Testis (tissue), 2 donors: ENCODE measurements at regions not wholly inside any gene's neighbourhood (a gene's known extent, or its start where the extent isn't known, plus 50 kb on each side); places are given as distances from the start of the nearest gene placed in this dataset.

Experiments used
- CTCF ChIP-seq, 3 experiments: fragments of 450-650 bp in 2 of 3; fragments of 200-600 bp in 1 of 3; sonication (generic) in 1 of 3; IDR thresholded peaks; one replicate each; pipeline ENCODE4 v1.5.1; 2016 to 2019; ENCODE audit warnings: antibody characterized with exemption in 3 of 3, mild to moderate bottlenecking in 2 of 3, moderate library complexity in 1 of 3
- POLR2A ChIP-seq: fragments of 450-650 bp; IDR thresholded peaks from one replicate; pipeline ENCODE4 v1.6.1; 2017; ENCODE audit warnings: antibody characterized with exemption, mild to moderate bottlenecking, moderate library complexity

DNA sequence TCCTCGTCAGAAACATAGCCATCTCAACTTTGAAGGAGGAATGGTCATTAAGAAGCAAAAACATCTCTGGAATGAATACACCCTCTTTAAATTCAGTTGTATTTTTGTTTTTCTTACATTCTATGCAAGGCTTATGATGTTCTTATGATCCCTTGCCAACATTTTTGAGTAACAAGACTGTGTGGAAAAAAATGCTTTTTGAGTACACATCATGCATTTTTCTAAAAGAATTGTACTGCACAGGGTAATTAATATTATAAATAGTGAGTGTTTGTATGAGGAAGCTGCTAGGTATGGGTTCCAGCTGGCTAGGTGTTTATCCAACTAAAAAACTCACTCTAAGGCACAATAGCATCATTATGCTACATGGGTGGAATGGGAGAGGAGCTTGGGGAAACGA lies 59.0 kb upstream of the SPATS2L start:
- TF ChIP-seq CTCF (IDR thresholded peaks at IDR 0.05) (no peak), POLR2A (no peak)
